BLaER1 treated with 17β-estradiol and CSF1 and Interleukin-3, amounts not matched to agents 10 nM and 100 nM (cell line): ENCODE measurements at regions not wholly inside any gene's neighbourhood (a gene's known extent, or its start where the extent isn't known, plus 50 kb on each side); places are given as distances from the start of the nearest gene placed in this dataset.

Experiments
- H3K27ac ChIP-seq, 11 experiments: shearing (Covaris generic); formaldehyde crosslinking; 2 replicates each; pipeline ENCODE4 v1.8.1; 2022
- H3K27me3 ChIP-seq, 11 experiments: shearing (Covaris generic); formaldehyde crosslinking; 2 replicates each; pipeline ENCODE4 v1.8.1; 2022
- H3K36me3 ChIP-seq, 11 experiments: shearing (Covaris generic); formaldehyde crosslinking; 2 replicates each; pipeline ENCODE4 v1.8.1; 2022
- H3K4me1 ChIP-seq, 10 experiments: shearing (Covaris generic); formaldehyde crosslinking; 2 replicates each; pipeline ENCODE4 v1.8.1; 2022
- H3K4me2 ChIP-seq, 11 experiments: shearing (Covaris generic); formaldehyde crosslinking; 2 replicates each; pipeline ENCODE4 v1.8.1; 2022
- H3K4me3 ChIP-seq, 10 experiments: shearing (Covaris generic); formaldehyde crosslinking; 2 replicates each; pipeline ENCODE4 v1.8.1; 2022
- H3K9ac ChIP-seq, 11 experiments: shearing (Covaris generic); formaldehyde crosslinking; 2 replicates each; pipeline ENCODE4 v1.8.1; 2022
- H3K9me3 ChIP-seq, 11 experiments: shearing (Covaris generic); formaldehyde crosslinking; replicated peaks in 1 of 11; 2 replicates each; pipeline ENCODE4 v1.8.1; 2022
- H4K20me1 ChIP-seq, 11 experiments: shearing (Covaris generic); formaldehyde crosslinking; 2 replicates each; pipeline ENCODE4 v1.8.1; 2022
- Cebpa-rat ChIP-seq, 11 experiments: shearing (Covaris generic); IDR thresholded peaks; 2 replicates each; pipeline ENCODE4 v1.8.1; 2022

GRCh38 chr18:34483198-34483597 lies 226.9 kb upstream of the DTNA start:
- H3K9ac ChIP-seq, result no peak overlapping the region
- peak overlapping the region in 1 of 11 experiments; percentile 14; a peak in 1 of 22 replicates for H3K27ac ChIP-seq
- H3K4me1 ChIP-seq, result peaks cover 0 to 12% (median 0%) of the 10 kb centered on the region in 10 experiments; a peak in 7 of 20 replicates
- H4K20me1 ChIP-seq, result no peaks in the 10 kb centered on the region
- peaks cover 0 to 7% (median 0%) of the 10 kb centered on the region in 11 experiments; a peak in 1 of 22 replicates for H3K9me3 ChIP-seq
- no peaks in the 10 kb centered on the region for H3K36me3 ChIP-seq
- peak overlapping the region in 1 of 11 experiments; percentile 7; a peak in 2 of 22 replicates for H3K4me2 ChIP-seq
- no peak for TF ChIP-seq Cebpa-rat (IDR thresholded peaks at IDR 0.05)
- no peak overlapping the region for H3K4me3 ChIP-seq
- H3K27me3 ChIP-seq, result no peaks in the 10 kb centered on the region

DNA sequence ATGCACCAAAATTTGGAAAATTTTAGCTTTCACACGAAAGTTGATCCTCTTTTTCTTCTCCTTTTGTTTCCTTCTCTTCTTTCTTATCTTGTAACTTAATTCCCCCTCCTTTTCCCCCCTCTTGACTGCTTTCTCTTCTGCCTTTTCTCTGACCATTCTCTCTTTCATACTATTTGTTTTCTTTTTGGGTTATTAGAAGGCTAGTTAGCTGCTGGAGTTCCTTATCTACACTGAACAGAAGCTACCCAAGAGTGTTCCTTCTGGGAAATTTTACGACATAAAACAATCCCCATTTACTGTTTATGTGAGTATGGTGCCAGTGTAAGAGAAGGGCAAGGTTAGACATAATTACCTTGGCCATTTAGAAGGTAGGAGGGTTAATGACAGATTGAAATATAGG lies 218.4 kb upstream of the DTNA start:
- 0 out of 22 replicates have a peak overlapping the region, but pooled peaks of 2 of the 11 experiments have one; percentile 3 to 33 for H3K4me2 ChIP-seq
- no peak overlapping the region for H3K27ac ChIP-seq
- peaks cover 0 to 6% (median 0%) of the 10 kb centered on the region in 11 experiments; a peak in 6 of 22 replicates for H3K27me3 ChIP-seq
- no peak overlapping the region for H3K9ac ChIP-seq
- no peaks in the 10 kb centered on the region for H4K20me1 ChIP-seq
- H3K4me1 ChIP-seq, result peaks cover 10 to 36% (median 22%) of the 10 kb centered on the region in 10 experiments; a peak in 18 of 20 replicates
- TF ChIP-seq Cebpa-rat (IDR thresholded peaks at IDR 0.05), result no peak
- no peaks in the 10 kb centered on the region for H3K36me3 ChIP-seq
- H3K9me3 ChIP-seq, result peaks cover 0 to 12% (median 7%) of the 10 kb centered on the region in 11 experiments; a peak in 16 of 22 replicates
- H3K4me3 ChIP-seq, result no peak overlapping the region

GRCh38 chr18:34492652-34493051 lies 217.4 kb upstream of the DTNA start:
- H3K9me3 ChIP-seq, result peaks cover 0 to 12% (median 7%) of the 10 kb centered on the region in 11 experiments; a peak in 16 of 22 replicates
- peak overlapping the region in 9 of 10 experiments; percentile 50 to 76 (median 66); a peak in 17 of 20 replicates for H3K4me3 ChIP-seq
- H3K9ac ChIP-seq, result peak overlapping the region in 4 of 11 experiments; percentile 61 to 82 (median 78); a peak in 4 of 22 replicates
- peak overlapping the region in 1 of 11 experiments; percentile 72; a peak in 1 of 22 replicates for H3K27ac ChIP-seq
- peaks cover 10 to 44% (median 28%) of the 10 kb centered on the region in 10 experiments; a peak in 18 of 20 replicates for H3K4me1 ChIP-seq
- H3K36me3 ChIP-seq, result no peaks in the 10 kb centered on the region
- H3K4me2 ChIP-seq, result peak overlapping the region; percentile 53 to 77 (median 59); a peak in 20 of 22 replicates
- H3K27me3 ChIP-seq, result peaks cover 0 to 6% (median 0%) of the 10 kb centered on the region in 11 experiments; a peak in 6 of 22 replicates
- H4K20me1 ChIP-seq, result no peaks in the 10 kb centered on the region
- no peak for TF ChIP-seq Cebpa-rat (IDR thresholded peaks at IDR 0.05)

DNA sequence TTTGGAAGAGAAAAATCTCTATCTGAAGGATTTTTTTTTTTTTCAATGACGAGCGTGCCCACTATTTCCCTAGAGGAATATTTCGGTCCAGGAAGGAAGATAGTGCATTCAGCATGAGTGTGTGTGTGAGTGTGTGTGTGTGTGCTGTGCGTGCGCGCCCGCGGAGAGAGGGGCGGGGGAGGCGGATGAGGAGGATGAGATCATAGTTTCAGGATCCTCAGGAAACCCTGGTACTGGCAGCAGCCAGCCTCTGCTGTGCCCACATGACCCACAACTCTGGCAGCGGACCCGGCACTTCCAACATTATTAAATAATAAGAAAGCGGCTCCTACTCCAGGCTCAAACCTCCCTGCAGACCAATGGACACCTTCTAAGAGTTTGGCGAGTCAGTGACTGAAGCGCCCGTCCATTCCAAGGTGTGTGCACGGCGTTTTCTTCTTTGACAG lies 217.0 kb upstream of the DTNA start:
- Histone ChIP-seq H3K4me3 (peak overlapping the region; percentile 50 to 76 (median 64)), H3K9me3 (peaks cover 0 to 12% (median 7%) of the 10 kb centered on the region in 11 experiments; a peak in 16 of 22 replicates), H3K9ac (peak overlapping the region; percentile 33 to 82 (median 68); a peak in 20 of 22 replicates), H3K27ac (peak overlapping the region in 10 of 11 experiments; percentile 12 to 77 (median 64); a peak in 15 of 22 replicates), H3K4me1 (peaks cover 10 to 44% (median 28%) of the 10 kb centered on the region in 10 experiments; a peak in 18 of 20 replicates), H4K20me1 (no peaks in the 10 kb centered on the region), H3K4me2 (peak overlapping the region; percentile 53 to 77 (median 59); a peak in 20 of 22 replicates), H3K36me3 (no peaks in the 10 kb centered on the region), H3K27me3 (peaks cover 0 to 6% (median 0%) of the 10 kb centered on the region in 11 experiments; a peak in 6 of 22 replicates)
- no peak for TF ChIP-seq Cebpa-rat (IDR thresholded peaks at IDR 0.05)

GRCh38 chr18:34493566-34494358 lies 216.3 kb upstream of the DTNA start:
- H3K27me3 ChIP-seq, result peaks cover 0 to 6% (median 0%) of the 10 kb centered on the region in 11 experiments; a peak in 6 of 22 replicates
- H3K4me2 ChIP-seq, result peak overlapping the region; percentile 53 to 80 (median 64)
- no peaks in the 10 kb centered on the region for H3K36me3 ChIP-seq
- peak overlapping the region in 10 of 11 experiments; percentile 12 to 77 (median 64); a peak in 17 of 22 replicates for H3K27ac ChIP-seq
- H3K4me3 ChIP-seq, result peak overlapping the region; percentile 50 to 76 (median 64)
- peaks cover 0 to 12% (median 7%) of the 10 kb centered on the region in 11 experiments; a peak in 16 of 22 replicates for H3K9me3 ChIP-seq
- no peak for TF ChIP-seq Cebpa-rat (IDR thresholded peaks at IDR 0.05)
- H3K4me1 ChIP-seq, result peaks cover 10 to 44% (median 28%) of the 10 kb centered on the region in 10 experiments; a peak in 18 of 20 replicates
- no peaks in the 10 kb centered on the region for H4K20me1 ChIP-seq
- H3K9ac ChIP-seq, result peak overlapping the region; percentile 33 to 82 (median 68); a peak in 20 of 22 replicates

DNA sequence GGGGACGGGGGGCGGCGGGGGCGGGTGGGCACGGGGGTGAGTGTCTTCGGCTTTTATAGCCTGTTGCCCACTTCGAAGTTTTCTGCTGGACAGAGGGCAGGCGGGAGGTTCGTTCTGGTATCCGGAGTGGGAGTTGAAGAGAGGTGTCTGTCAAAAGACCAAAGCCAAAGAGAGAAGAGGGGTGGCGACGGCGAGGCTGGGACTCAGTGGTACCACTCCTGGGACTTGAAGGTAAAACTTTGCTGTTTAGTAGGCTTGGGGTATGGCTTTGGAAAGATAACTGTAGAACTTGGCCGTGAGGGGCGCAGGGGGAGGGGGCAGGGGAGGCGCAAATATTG lies 215.8 kb upstream of the DTNA start:
- peaks cover 0 to 12% (median 7%) of the 10 kb centered on the region in 11 experiments; a peak in 16 of 22 replicates for H3K9me3 ChIP-seq
- no peaks in the 10 kb centered on the region for H3K36me3 ChIP-seq
- H3K27me3 ChIP-seq, result peaks cover 0 to 6% (median 0%) of the 10 kb centered on the region in 11 experiments; a peak in 6 of 22 replicates
- no peak for TF ChIP-seq Cebpa-rat (IDR thresholded peaks at IDR 0.05)
- H4K20me1 ChIP-seq, result no peaks in the 10 kb centered on the region
- H3K4me3 ChIP-seq, result peak overlapping the region in 6 of 10 experiments; percentile 60 to 76 (median 69); a peak in 12 of 20 replicates
- H3K4me2 ChIP-seq, result peak overlapping the region in 7 of 11 experiments; percentile 47 to 77 (median 71); a peak in 10 of 22 replicates
- H3K27ac ChIP-seq, result peak overlapping the region in 4 of 11 experiments; percentile 49 to 75 (median 72); a peak in 4 of 22 replicates
- peaks cover 10 to 44% (median 28%) of the 10 kb centered on the region in 10 experiments; a peak in 18 of 20 replicates for H3K4me1 ChIP-seq
- H3K9ac ChIP-seq, result peak overlapping the region in 1 of 11 experiments; percentile 29; a peak in 1 of 22 replicates

DNA sequence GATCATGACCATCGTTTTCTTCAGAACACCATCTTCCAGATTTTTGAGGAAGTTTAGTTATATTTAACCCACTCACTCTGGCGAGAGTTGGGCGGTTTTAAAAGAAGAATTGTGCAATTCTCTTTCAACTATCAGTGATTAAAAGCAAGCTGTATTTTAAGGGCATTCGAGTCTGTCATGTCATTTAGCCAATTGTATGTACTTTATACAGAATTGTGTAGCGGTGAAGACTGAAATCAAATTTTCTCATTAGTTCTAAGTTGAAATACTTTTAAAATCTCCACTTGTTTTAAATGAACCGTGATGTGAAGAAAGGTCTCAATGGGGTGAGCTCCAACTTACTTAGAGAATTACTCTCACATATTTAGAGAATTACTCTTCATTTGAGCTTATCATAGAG lies 214.6 kb upstream of the DTNA start:
- peaks cover 0 to 3% (median 0%) of the 10 kb centered on the region in 11 experiments; a peak in 1 of 22 replicates for H3K36me3 ChIP-seq
- H3K4me3 ChIP-seq, result peak overlapping the region in 6 of 10 experiments; percentile 7 to 71 (median 64); a peak in 4 of 20 replicates
- H3K4me2 ChIP-seq, result peak overlapping the region; percentile 14 to 77 (median 66); a peak in 20 of 22 replicates
- H3K27ac ChIP-seq, result peak overlapping the region in 8 of 11 experiments; percentile 17 to 75 (median 62); a peak in 14 of 22 replicates
- peak overlapping the region in 5 of 11 experiments; percentile 10 to 60 (median 18); a peak in 6 of 22 replicates for H3K9ac ChIP-seq
- TF ChIP-seq Cebpa-rat (IDR thresholded peaks at IDR 0.05), result peak in 6 of 11 experiments; percentile 11 to 93 (median 32); a peak in 9 of 22 replicates
- H4K20me1 ChIP-seq, result no peaks in the 10 kb centered on the region
- peaks cover 0 to 6% (median 0%) of the 10 kb centered on the region in 11 experiments; a peak in 6 of 22 replicates for H3K27me3 ChIP-seq
- peaks cover 10 to 44% (median 28%) of the 10 kb centered on the region in 10 experiments; a peak in 18 of 20 replicates for H3K4me1 ChIP-seq
- peaks cover 0 to 15% (median 8%) of the 10 kb centered on the region in 11 experiments; a peak in 18 of 22 replicates for H3K9me3 ChIP-seq

GRCh38 chr18:34501553-34501952 lies 208.5 kb upstream of the DTNA start:
- Histone ChIP-seq H3K27ac (no peak overlapping the region), H3K9ac (no peak overlapping the region), H3K9me3 (peaks cover 0 to 23% (median 8%) of the 10 kb centered on the region in 11 experiments; a peak in 10 of 22 replicates), H3K36me3 (peaks cover 0 to 4% (median 0%) of the 10 kb centered on the region in 11 experiments; a peak in 1 of 22 replicates), H3K4me2 (no peak overlapping the region), H3K27me3 (no peaks in the 10 kb centered on the region), H3K4me3 (no peak overlapping the region), H4K20me1 (peaks cover 0 to 9% (median 0%) of the 10 kb centered on the region in 11 experiments; a peak in 2 of 22 replicates), H3K4me1 (peaks cover 0 to 10% (median 8%) of the 10 kb centered on the region in 10 experiments; a peak in 15 of 20 replicates)
- TF ChIP-seq Cebpa-rat (IDR thresholded peaks at IDR 0.05), result no peak
